ENCODE measurements at regions not wholly inside any gene's neighbourhood (a gene's known extent, or its start where the extent isn't known, plus 50 kb on each side); places are given as distances from the start of the nearest gene placed in this dataset.

DNA sequence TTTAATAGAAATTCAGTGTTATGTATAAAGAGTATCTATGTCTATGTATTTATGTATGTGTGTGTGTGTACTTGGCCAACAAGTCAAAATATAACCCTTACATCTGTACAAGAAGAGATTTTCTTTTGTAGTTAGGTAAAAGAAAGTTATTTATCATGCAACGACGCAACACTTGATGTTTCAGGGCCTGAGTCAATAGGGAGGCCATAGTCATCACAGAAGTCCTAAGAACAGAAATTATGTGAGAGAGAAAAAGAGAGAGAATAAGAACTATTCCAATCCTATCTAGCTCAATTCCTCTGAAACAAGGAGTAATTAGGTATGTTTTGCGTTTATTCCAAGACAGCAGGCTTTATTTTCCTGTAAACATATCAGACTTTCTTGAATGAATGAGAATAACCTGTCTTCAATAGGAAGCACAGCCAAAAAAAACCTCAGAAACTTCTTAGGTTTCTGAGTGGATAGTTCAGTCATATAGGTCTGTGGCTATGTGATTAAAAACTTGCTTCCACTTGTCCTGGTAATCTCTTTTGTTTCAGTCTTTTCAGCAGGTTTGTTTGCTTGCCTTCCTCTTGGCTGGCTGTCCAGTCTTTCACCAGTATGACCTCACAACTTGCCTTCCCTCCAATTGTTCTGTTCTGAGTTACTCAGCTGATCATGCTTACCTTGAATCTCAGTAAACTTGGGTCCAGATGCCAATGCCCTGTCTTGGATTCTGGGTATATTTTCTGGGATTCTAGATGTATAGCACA, 382.4 kb upstream of the GBE1 start (continued):
- TF ChIP-seq MAFK (IDR thresholded peaks at IDR 0.05; ENCODE audit: partially characterized antibody): no peak
- TF ChIP-seq NR3C1 (IDR thresholded peaks at IDR 0.05): no peak
- no peak for TF ChIP-seq POLR2A (IDR thresholded peaks at IDR 0.05; ENCODE audit: low read length)
- TF ChIP-seq, protein P1, sequence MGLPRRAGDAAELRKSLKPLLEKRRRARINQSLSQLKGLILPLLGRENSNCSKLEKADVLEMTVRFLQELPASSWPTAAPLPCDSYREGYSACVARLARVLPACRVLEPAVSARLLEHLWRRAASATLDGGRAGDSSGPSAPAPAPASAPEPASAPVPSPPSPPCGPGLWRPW (IDR thresholded peaks at IDR 0.05): no peak

DNA sequence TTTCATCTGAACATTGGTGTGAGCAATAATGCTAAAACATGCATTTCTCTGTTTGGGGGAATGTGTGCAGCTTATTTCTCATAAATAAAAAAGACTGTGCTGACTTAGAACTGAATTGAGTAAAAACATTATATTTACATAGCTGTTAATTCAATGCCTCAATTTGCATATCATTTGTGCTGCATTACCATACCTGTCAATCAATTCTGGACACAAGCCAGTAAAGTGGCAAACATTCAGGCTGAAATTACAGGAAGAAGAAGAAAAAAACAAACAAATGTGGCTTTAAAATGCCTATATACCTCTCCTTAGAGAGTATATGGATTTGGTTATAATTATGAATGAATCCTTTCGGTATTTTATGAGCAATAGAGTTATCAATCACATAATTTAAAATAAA, 380.1 kb upstream of the GBE1 start:
- ChIA-PET CTCF (interaction anchor here (1.1 kb wide), 1 partner anchor 9 kb away, joined by 3 read pairs; no protein-coding TSS in a partner anchor), POLR2A (no interaction called here)
- DNase-seq (ENCODE audit: low read depth in 1 of 2, low spot score in 1 of 2): no peak
- Histone ChIP-seq H3K27ac (no peak overlapping the region), H3K4me2 (no peak overlapping the region), H3K4me1 (no peaks in the 10 kb centered on the region), H3K4me3 (no peak overlapping the region), H3K9me3 (no peaks in the 10 kb centered on the region)
- FAIRE-seq: no peak
- no peak for ATAC-seq
- 21% methylated on average over 1 of the region's 1 CpG for WGBS (ENCODE audit: missing lambda C conversion rate)
- no peak for TF ChIP-seq HOXB5 (CRISPR knock-in tag; IDR thresholded peaks at IDR 0.05)

DNA sequence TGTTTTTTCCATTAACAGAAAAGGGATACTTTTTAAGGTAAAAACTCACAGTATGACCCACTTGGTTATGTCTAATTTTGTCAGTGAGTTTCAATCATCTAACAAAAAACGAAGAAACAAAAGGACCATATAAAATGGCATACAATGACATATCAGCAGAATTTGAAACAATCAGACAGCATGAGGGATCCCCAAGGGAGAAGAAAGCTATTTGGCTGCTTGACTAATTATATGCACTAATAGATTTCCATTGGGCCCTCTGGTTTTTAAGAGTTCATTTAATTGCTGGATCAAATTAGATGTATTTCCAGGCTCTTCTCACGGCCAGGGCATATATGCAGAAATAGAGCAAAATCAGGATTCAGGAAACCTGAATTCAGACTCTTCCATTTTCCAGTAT, 376.4 kb upstream of the GBE1 start:
- POLR2A ChIA-PET: no interaction called here
- Histone ChIP-seq H3K4me1 (no peaks in the 10 kb centered on the region; the same call in 2 of the 3 replicates), H3K27ac (no peak overlapping the region), H3K9me3 (no peaks in the 10 kb centered on the region), H3K4me3 (no peak overlapping the region), H3K4me2 (no peak overlapping the region)
- WGBS (ENCODE audit: missing lambda C conversion rate): 16% methylated on average over 2 of the region's 2 CpGs
- CTCF ChIA-PET: no interaction called here
- TF ChIP-seq SMC3 (IDR thresholded peaks at IDR 0.05): no peak
- TF ChIP-seq SREBF2 (IDR thresholded peaks at IDR 0.05): no peak
- TF ChIP-seq KDM1A (IDR thresholded peaks at IDR 0.05; ENCODE audit: low read depth): no peak
- no peak for TF ChIP-seq EP300 (IDR thresholded peaks at IDR 0.05)
- no peak for TF ChIP-seq GATA3 (IDR thresholded peaks at IDR 0.05; ENCODE audit: borderline replicate concordance)
- TF ChIP-seq, protein P2, sequence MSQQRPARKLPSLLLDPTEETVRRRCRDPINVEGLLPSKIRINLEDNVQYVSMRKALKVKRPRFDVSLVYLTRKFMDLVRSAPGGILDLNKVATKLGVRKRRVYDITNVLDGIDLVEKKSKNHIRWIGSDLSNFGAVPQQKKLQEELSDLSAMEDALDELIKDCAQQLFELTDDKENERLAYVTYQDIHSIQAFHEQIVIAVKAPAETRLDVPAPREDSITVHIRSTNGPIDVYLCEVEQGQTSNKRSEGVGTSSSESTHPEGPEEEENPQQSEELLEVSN (IDR thresholded peaks at IDR 0.05; ENCODE audit: borderline replicate concordance, low read depth): no peak
- ATAC-seq (no peak), FAIRE-seq (no peak), DNase-seq (ENCODE audit: low read depth in 1 of 2, low spot score in 1 of 2) (no peak)

DNA sequence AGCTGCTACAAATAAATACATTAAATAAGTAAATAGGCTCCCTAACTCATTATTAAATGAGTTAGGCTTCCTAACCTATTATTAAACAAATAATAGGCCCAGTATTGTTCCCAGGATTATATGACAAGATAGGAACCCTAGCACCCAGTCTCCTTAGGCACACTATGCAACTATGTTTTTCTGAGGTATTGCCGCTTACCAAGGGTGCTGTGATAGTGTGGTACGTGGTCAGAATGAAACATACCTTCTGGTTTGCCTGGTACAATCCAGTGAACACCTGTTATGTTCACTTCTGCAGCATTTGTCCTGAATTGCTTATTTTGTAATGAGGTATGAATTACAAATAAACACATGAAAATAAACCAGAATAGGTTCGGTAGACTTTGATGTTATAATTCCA, 375.6 kb upstream of the GBE1 start:
- ChIA-PET POLR2A (no interaction called here), CTCF (no interaction called here)
- Histone ChIP-seq H3K9me3 (no peaks in the 10 kb centered on the region), H3K27ac (no peak overlapping the region), H3K4me3 (no peak overlapping the region), H3K4me1 (peaks cover 7% of the 10 kb centered on the region; the same call in 2 of the 3 replicates), H3K4me2 (no peak overlapping the region)
- no peak for TF ChIP-seq RFX5 (IDR thresholded peaks at IDR 0.05)
- TF ChIP-seq HOXB5 (CRISPR knock-in tag; IDR thresholded peaks at IDR 0.05): no peak
- no peak for TF ChIP-seq NR3C1 (IDR thresholded peaks at IDR 0.05)
- TF ChIP-seq, protein P3, sequence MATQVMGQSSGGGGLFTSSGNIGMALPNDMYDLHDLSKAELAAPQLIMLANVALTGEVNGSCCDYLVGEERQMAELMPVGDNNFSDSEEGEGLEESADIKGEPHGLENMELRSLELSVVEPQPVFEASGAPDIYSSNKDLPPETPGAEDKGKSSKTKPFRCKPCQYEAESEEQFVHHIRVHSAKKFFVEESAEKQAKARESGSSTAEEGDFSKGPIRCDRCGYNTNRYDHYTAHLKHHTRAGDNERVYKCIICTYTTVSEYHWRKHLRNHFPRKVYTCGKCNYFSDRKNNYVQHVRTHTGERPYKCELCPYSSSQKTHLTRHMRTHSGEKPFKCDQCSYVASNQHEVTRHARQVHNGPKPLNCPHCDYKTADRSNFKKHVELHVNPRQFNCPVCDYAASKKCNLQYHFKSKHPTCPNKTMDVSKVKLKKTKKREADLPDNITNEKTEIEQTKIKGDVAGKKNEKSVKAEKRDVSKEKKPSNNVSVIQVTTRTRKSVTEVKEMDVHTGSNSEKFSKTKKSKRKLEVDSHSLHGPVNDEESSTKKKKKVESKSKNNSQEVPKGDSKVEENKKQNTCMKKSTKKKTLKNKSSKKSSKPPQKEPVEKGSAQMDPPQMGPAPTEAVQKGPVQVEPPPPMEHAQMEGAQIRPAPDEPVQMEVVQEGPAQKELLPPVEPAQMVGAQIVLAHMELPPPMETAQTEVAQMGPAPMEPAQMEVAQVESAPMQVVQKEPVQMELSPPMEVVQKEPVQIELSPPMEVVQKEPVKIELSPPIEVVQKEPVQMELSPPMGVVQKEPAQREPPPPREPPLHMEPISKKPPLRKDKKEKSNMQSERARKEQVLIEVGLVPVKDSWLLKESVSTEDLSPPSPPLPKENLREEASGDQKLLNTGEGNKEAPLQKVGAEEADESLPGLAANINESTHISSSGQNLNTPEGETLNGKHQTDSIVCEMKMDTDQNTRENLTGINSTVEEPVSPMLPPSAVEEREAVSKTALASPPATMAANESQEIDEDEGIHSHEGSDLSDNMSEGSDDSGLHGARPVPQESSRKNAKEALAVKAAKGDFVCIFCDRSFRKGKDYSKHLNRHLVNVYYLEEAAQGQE (IDR thresholded peaks at IDR 0.05): no peak
- TF ChIP-seq, protein P4, sequence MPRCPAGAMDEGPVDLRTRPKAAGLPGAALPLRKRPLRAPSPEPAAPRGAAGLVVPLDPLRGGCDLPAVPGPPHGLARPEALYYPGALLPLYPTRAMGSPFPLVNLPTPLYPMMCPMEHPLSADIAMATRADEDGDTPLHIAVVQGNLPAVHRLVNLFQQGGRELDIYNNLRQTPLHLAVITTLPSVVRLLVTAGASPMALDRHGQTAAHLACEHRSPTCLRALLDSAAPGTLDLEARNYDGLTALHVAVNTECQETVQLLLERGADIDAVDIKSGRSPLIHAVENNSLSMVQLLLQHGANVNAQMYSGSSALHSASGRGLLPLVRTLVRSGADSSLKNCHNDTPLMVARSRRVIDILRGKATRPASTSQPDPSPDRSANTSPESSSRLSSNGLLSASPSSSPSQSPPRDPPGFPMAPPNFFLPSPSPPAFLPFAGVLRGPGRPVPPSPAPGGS (IDR thresholded peaks at IDR 0.05): no peak
- no peak for TF ChIP-seq CBX2 (IDR thresholded peaks at IDR 0.05; ENCODE audit: borderline replicate concordance, low read depth)
- TF ChIP-seq JUN (IDR thresholded peaks at IDR 0.05): no peak
- no peak for TF ChIP-seq CEBPB (IDR thresholded peaks at IDR 0.05)
- TF ChIP-seq JUNB (IDR thresholded peaks at IDR 0.05): no peak
- no peak for TF ChIP-seq KDM1A (IDR thresholded peaks at IDR 0.05; ENCODE audit: low read depth)
- no peak for TF ChIP-seq FOXS1 (CRISPR knock-in tag; IDR thresholded peaks at IDR 0.05)
- no peak for TF ChIP-seq POLR2AphosphoS2 (conservative IDR thresholded peaks at IDR 0.05; ENCODE audit: low read length)
- no peak for TF ChIP-seq ZFP36 (IDR thresholded peaks at IDR 0.05; ENCODE audit: borderline replicate concordance, partially characterized antibody)
- TF ChIP-seq EP300 (IDR thresholded peaks at IDR 0.05): no peak
- TF ChIP-seq BHLHE40 (IDR thresholded peaks at IDR 0.05; ENCODE audit: low read depth, low read length): no peak
- TF ChIP-seq CHD4 (IDR thresholded peaks at IDR 0.05; ENCODE audit: borderline replicate concordance): no peak
- DNase-seq (ENCODE audit: low read depth in 1 of 2, low spot score in 1 of 2) (no peak), ATAC-seq (no peak), FAIRE-seq (no peak)
- WGBS (ENCODE audit: missing lambda C conversion rate): 64% methylated on average over 3 of the region's 3 CpGs
